ENCODE measurements at regions not wholly inside any gene's neighbourhood (a gene's known extent, or its start where the extent isn't known, plus 50 kb on each side); places are given as distances from the start of the nearest gene placed in this dataset.

GRCh38 chr11:134850566-134850965 is 438.5 kb upstream of the B3GAT1 start:
- TF ChIP-seq POLR2AphosphoS5 (IDR thresholded peaks at IDR 0.05) (no peak), POLR2A (IDR thresholded peaks at IDR 0.05; ENCODE audit: low read depth) (no peak), CTCF (IDR thresholded peaks at IDR 0.05) (no peak), EP300 (IDR thresholded peaks at IDR 0.05) (no peak)
- Histone ChIP-seq H3K27me3 (no peaks in the 10 kb centered on the region), H3K4me3 (no peak overlapping the region), H3K9me3 (no peaks in the 10 kb centered on the region), H3K27ac (replicated peaks in 1 of 4) (no peak overlapping the region), H3K36me3 (no peaks in the 10 kb centered on the region), H3K4me1 (peaks cover 0 to 11% (median 0%) of the 10 kb centered on the region in 4 donors)
- WGBS: 81% methylated on average over 2 of the region's 2 CpGs
- peak; percentile 78 for DNase-seq (ENCODE audit: extremely low spot score)
- intact Hi-C loops (cut with DNase I): no loop called here

- intact Hi-C loops (cut with DNase I): no loop called here
- Histone ChIP-seq H3K27me3 (no peaks in the 10 kb centered on the region), H3K4me3 (no peak overlapping the region), H3K9me3 (no peaks in the 10 kb centered on the region), H3K27ac (replicated peaks in 1 of 4) (no peak overlapping the region), H3K36me3 (no peaks in the 10 kb centered on the region), H3K4me1 (peaks cover 0 to 11% (median 0%) of the 10 kb centered on the region in 4 donors)
- no peak for TF ChIP-seq POLR2AphosphoS5 (IDR thresholded peaks at IDR 0.05)
- TF ChIP-seq POLR2A (IDR thresholded peaks at IDR 0.05; ENCODE audit: low read depth): no peak
- no peak for TF ChIP-seq CTCF (IDR thresholded peaks at IDR 0.05)
- TF ChIP-seq EP300 (IDR thresholded peaks at IDR 0.05): no peak
- WGBS: 87% methylated on average over 3 of the region's 3 CpGs
- DNase-seq (ENCODE audit: extremely low spot score): peak; percentile 19
Measured at GRCh38 chr11:134849833-134850232, 437.8 kb upstream of the B3GAT1 start.

- Histone ChIP-seq H3K27me3 (peaks cover 0 to 25% (median 0%) of the 10 kb centered on the region in 4 donors), H3K9me3 (no peaks in the 10 kb centered on the region), H3K36me3 (no peaks in the 10 kb centered on the region), H3K4me3 (no peak overlapping the region), H3K4me1 (peaks cover 0 to 6% (median 0%) of the 10 kb centered on the region in 4 donors), H3K27ac (replicated peaks in 1 of 4) (no peak overlapping the region)
- intact Hi-C loops (cut with DNase I): no loop called here
- TF ChIP-seq POLR2AphosphoS5 (IDR thresholded peaks at IDR 0.05) (no peak), POLR2A (IDR thresholded peaks at IDR 0.05; ENCODE audit: low read depth) (no peak), CTCF (IDR thresholded peaks at IDR 0.05) (no peak), EP300 (IDR thresholded peaks at IDR 0.05) (no peak)
- 62% methylated on average over 16 of the region's 17 CpGs for WGBS
- peak; percentile 78 for DNase-seq (ENCODE audit: extremely low spot score)
Measured at GRCh38 chr11:134847083-134847715, 435.2 kb upstream of the B3GAT1 start.

GRCh38 chr11:134846328-134847082 is 434.5 kb upstream of the B3GAT1 start:
- H3K27ac ChIP-seq (replicated peaks in 1 of 4): no peak overlapping the region
- no peaks in the 10 kb centered on the region for H3K9me3 ChIP-seq
- TF ChIP-seq EP300 (IDR thresholded peaks at IDR 0.05): no peak
- no peak for TF ChIP-seq POLR2A (IDR thresholded peaks at IDR 0.05; ENCODE audit: low read depth)
- TF ChIP-seq POLR2AphosphoS5 (IDR thresholded peaks at IDR 0.05): no peak
- TF ChIP-seq CTCF (IDR thresholded peaks at IDR 0.05): no peak
- H3K36me3 ChIP-seq: no peaks in the 10 kb centered on the region
- H3K4me1 ChIP-seq: no peaks in the 10 kb centered on the region
- DNase-seq (ENCODE audit: extremely low spot score): no peak
- peaks cover 0 to 32% (median under 1%) of the 10 kb centered on the region in 4 donors for H3K27me3 ChIP-seq
- intact Hi-C loops (cut with DNase I): no loop called here
- H3K4me3 ChIP-seq: no peak overlapping the region
- WGBS: 67% methylated on average over 10 of the region's 11 CpGs

Measured in esophagus muscularis mucosa (tissue), 4 donors.